Cardiac fibroblast (primary cell): ENCODE measurements at regions not wholly inside any gene's neighbourhood (a gene's known extent, or its start where the extent isn't known, plus 50 kb on each side); places are given as distances from the start of the nearest gene placed in this dataset.

Experiments used
- DNase-seq, 2 donors: peaks; one replicate each; pipeline versions ENCODE4 v3.0.0 to v3.0.0-alpha.2; 2010; ENCODE audit warnings: low read depth in 2 of 2
- H3K4me3 ChIP-seq, 2 donors: replicated peaks in 1 of 2; 1 replicate in 1 of 2; 2 replicates in 1 of 2; pipeline ENCODE4 v1.5.1; 2011; ENCODE audit warnings: low read depth in 2 of 2, low read length in 2 of 2, mild to moderate bottlenecking in 2 of 2, moderate library complexity in 1 of 2
- CTCF ChIP-seq: IDR thresholded peaks from one replicate; pipeline ENCODE4 v1.5.1; 2011; ENCODE audit warnings: low read depth, mild to moderate bottlenecking, low read length, inconsistent platforms

GRCh38 chr5:164747371-164747770 is 1242.0 kb downstream of the MAT2B start:
- no peak overlapping the region for H3K4me3 ChIP-seq
- TF ChIP-seq CTCF = no peak
- no peak for DNase-seq

- no peak for TF ChIP-seq CTCF
- DNase-seq = no peak
- no peak overlapping the region for H3K4me3 ChIP-seq
Measured at GRCh38 chr5:164748861-164749260, 1243.4 kb downstream of the MAT2B start.

- no peak for DNase-seq
- no peak overlapping the region for H3K4me3 ChIP-seq
- no peak for TF ChIP-seq CTCF
Measured at GRCh38 chr5:164753434-164753833, 1248.0 kb downstream of the MAT2B start.

GRCh38 chr5:164763206-164763605 is 1257.8 kb downstream of the MAT2B start:
- H3K4me3 ChIP-seq = no peak overlapping the region
- no peak for TF ChIP-seq CTCF
- no peak for DNase-seq

- no peak for TF ChIP-seq CTCF
- H3K4me3 ChIP-seq = no peak overlapping the region
- no peak for DNase-seq
Measured at GRCh38 chr5:164772122-164772521, 1266.7 kb downstream of the MAT2B start.

- no peak for TF ChIP-seq CTCF
- no peak overlapping the region for H3K4me3 ChIP-seq
- no peak for DNase-seq
Measured at GRCh38 chr5:164784230-164784629, 1278.8 kb downstream of the MAT2B start.

- TF ChIP-seq CTCF = no peak
- DNase-seq = no peak
- no peak overlapping the region for H3K4me3 ChIP-seq
Measured at GRCh38 chr5:164798110-164798509, 1292.7 kb downstream of the MAT2B start.
